NCI-H446 (cell line): ENCODE measurements at regions not wholly inside any gene's neighbourhood (a gene's known extent, or its start where the extent isn't known, plus 50 kb on each side); places are given as distances from the start of the nearest gene placed in this dataset.

Experiments used
- DNase-seq, 2 experiments: peaks; one replicate each; lab custom pipeline; 2025; lab: John Stamatoyannopoulos, UW

- DNase-seq = peak in 1 of 2 experiments; percentile 51
Measured at GRCh38 chr3:117761703-117762620, 1052.4 kb downstream of the TUSC7 start.

- DNase-seq = no peak
Measured at GRCh38 chr3:117762621-117763037, 1053.0 kb downstream of the TUSC7 start.

GRCh38 chr3:117763561-117763960 is 1054.0 kb downstream of the TUSC7 start:
- no peak for DNase-seq

- no peak for DNase-seq
Measured at GRCh38 chr3:117768581-117768980, 1059.0 kb downstream of the TUSC7 start.

DNA sequence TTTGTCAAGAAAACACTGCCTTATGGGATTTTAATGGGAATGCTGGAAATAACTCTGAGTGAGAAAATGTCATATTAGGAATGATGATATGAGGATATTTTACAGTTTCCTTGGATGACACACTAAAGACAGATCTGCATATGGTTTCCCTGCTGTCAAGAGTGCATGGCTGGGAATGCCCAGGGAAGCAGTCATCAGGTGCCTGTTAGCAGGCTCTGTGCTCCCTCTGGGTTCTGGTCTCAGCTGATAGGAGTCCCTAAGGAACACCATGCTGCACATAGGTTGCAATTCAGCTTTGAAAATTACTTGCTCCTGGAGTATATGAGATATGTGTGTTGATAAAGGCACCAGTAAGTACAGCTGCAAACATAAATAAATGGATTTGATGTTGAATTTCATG is 1064.6 kb downstream of the TUSC7 start:
- DNase-seq = no peak

DNA sequence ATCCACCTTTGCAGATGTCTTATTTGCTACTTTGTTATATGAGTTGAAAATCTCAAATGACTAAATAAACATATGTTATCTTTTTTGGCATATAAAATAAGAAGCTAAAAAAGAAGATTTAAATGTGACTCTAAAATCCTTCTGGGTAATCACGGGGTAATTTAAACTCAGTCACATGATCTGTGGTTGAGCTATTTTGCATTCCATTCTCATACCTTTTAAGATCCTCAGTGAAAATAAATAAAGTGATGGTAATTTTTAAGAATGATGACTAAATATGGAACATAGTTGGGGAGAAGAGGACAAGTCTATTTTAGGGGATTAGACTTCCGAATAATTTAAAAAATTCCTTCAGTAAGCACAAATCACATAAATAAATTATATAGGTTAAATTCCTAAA is 1076.8 kb downstream of the TUSC7 start:
- DNase-seq = no peak

GRCh38 chr3:117788061-117788460 is 1078.5 kb downstream of the TUSC7 start:
- DNase-seq = peak; percentile 27 to 75

DNA sequence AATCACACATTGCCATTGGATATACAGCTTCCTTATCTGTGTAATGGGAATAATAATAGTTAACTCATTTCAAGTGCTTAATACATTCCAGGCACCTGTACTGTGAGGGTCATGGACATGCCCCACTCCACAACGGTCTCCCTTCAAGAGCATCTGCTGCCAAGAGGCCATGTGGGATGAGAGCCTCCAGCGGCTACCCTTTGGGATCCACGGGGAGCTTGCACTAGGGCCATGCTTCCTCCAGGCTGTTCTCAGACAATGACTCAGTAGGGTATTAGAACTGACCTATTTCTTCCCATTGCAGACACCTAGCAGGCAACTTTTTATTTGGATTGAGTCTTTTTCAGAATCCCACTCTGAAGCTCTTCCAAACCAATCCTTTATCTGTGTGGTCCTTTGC is 1078.9 kb downstream of the TUSC7 start:
- peak in 1 of 2 experiments; percentile 46 for DNase-seq

GRCh38 chr3:117790235-117790987 is 1080.8 kb downstream of the TUSC7 start:
- no peak for DNase-seq

GRCh38 chr3:117793622-117794265 is 1084.2 kb downstream of the TUSC7 start:
- DNase-seq = peak in 1 of 2 experiments; percentile 10

DNA sequence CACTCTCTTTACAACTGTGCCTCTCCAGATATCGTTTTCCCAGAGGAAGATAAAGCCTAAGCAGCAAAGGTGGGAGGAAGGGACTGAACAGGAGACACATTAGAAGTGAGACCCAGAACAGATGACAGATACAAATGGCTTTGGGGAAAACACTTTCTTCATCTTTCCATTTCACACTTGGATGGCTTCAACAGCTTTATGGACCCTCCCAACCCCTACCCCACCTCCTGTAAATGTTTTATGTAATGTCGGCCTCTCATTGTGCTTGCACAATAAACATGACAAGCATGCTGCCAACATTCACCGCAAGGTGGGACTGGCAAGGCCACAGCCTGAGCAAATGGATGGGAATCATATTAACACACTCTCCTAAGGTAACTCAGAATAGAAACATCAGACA is 1088.6 kb downstream of the TUSC7 start:
- no peak for DNase-seq

- no peak for DNase-seq
Measured at GRCh38 chr3:117798687-117799386, 1089.3 kb downstream of the TUSC7 start.

- peak in 1 of 2 experiments; percentile 40 for DNase-seq
Measured at GRCh38 chr3:117799387-117799735, 1089.8 kb downstream of the TUSC7 start.

- DNase-seq = no peak
Measured at GRCh38 chr3:117801912-117802239, 1092.3 kb downstream of the TUSC7 start.

GRCh38 chr3:117809186-117810081 is 1099.9 kb downstream of the TUSC7 start:
- peak in 1 of 2 experiments; percentile 12 for DNase-seq

DNA sequence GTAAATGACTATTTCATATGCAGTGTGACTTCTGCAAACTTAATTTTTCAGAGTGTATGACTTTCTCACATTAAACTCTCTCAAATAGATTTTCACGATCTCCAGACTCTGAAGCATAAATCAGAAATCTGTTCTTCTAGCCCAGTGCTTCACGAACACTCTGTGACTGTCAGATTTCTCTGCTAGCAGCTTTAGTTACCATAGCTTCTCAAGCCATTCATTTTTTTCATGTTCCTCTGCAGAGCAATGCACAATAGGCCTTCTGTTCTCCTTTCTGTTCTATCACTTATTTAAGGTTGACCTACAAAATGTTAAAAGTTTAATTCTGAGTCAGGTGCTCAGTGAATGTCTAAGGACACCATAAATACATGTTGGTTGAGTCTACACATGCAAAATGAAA is 1102.2 kb downstream of the TUSC7 start:
- DNase-seq = no peak

GRCh38 chr3:117814975-117815374 is 1105.4 kb downstream of the TUSC7 start:
- DNase-seq = no peak

GRCh38 chr3:117817103-117817502 is 1107.5 kb downstream of the TUSC7 start:
- no peak for DNase-seq

GRCh38 chr3:117818592-117818991 is 1109.0 kb downstream of the TUSC7 start:
- DNase-seq = peak in 1 of 2 experiments; percentile 6

DNA sequence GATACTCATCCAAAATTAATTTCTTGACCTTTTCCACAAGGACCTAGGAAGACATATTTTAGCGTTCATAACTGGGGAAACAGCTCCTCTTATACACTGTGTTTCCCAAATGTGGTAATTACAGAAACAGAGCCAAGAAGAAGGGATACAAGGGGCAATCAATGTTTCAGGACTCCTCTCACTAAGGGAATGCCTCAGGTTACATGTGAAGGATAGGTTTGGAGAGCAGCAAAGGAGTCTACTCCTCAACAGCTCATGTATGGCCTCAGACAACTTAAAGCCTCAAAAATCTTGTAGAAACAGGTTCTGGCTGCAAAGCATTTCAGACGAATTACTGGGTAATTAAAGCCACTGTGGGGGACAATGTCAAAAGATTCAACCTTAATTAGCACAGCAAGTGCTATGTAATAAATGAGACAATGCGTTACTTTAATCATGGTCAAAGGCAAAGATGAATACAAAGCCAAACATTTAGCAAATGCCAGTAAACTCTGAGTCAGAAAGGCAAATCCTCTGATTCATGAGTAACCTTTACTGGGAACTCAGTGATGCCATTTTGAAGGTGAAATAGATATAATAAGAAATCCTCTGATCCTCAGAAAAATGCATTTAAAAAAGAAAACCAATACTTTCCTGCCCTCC is 1111.2 kb downstream of the TUSC7 start:
- no peak for DNase-seq

- DNase-seq = no peak
Measured at GRCh38 chr3:117822416-117822815, 1112.8 kb downstream of the TUSC7 start.
